ENCODE measurements at regions not wholly inside any gene's neighbourhood (a gene's known extent, or its start where the extent isn't known, plus 50 kb on each side); places are given as distances from the start of the nearest gene placed in this dataset.
A peak's percentile ranks its signal among the peaks of the same experiment; 100 is the strongest.

DNA sequence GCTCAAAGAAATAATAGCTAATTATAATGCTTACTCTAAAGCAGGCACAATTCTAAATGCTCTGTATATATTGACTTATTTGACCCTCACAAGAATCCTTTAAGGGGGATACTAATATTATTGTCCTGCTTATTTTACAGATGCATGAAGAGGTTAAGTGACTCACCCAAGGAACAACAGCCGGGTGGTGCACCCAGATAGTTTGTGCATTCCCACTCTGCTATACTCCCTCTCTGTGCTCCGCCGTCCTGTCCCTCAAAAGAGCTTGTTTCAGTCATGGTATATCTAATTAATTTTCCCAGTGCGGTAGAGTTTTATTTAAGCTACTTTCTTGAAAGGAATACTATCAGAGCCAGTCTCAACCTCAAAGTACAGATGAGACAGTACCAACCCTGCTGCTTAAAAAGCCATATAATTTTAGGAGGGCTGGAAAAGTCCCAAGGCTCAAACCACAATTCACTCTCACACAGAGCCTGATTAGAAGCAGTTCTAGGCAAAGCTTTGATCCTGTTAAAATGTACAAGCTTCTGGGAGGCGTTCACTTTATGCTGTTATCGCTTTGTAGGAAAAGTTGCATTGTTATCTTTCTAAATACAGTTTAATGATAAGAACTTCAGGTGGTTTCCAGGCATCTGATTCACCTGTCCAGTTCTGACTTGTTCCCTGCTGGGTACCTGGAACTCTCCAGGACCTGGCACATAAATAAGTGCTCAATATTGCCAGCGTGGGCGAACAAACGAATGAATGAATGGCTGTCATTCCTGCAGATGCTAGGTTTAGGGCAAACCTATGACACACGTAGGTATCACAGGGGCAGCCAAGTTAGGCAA, 261.5 kb upstream of the KLF14 start:
- peaks cover 70% of the 10 kb centered on the region for H3K4me1 Mint-ChIP-seq
- peaks cover 42% of the 10 kb centered on the region for H3K36me3 Mint-ChIP-seq
- peak overlapping the region; percentile 91 for H3K27ac Mint-ChIP-seq
- peak in 1 of 2 donors; percentile 46 for DNase-seq (ENCODE audit: low spot score in 2 of 2)
- no peaks in the 10 kb centered on the region for H3K9me3 Mint-ChIP-seq
- H3K4me3 Mint-ChIP-seq: peak overlapping the region; percentile 50
- ATAC-seq: peak; percentile 52

DNA sequence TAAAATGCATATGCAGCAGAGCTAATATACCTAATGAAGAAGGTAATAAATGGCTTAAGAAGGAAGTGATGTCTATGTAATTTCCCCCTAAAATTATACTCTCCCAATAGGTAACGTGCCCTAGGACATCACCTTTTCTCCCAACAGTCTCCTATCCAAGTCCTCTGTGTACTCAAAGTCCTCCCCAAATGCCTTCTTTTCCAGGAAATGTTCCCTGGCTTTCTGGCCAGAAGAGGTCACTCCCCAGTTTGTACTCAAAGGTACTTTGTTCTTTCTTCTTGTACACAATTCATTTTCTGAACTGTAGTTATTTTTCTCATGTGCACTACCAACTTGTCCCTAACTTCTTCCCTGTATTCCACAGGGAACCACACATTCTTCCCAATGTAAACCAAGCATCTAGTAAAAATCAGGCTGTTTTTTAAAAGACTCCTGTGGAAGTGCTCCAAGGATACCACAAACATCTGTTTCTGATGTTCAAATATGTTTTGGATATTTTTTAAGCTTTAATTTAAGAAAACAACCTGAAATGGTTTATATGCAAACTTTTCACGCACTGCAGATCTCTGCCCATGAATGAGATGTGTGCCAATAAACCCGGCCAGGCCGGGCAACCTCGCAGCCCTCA, 262.3 kb upstream of the KLF14 start:
- peaks cover 50% of the 10 kb centered on the region for H3K36me3 Mint-ChIP-seq
- peak overlapping the region; percentile 91 for H3K27ac Mint-ChIP-seq
- H3K4me1 Mint-ChIP-seq: peaks cover 65% of the 10 kb centered on the region
- ATAC-seq (no peak), DNase-seq (ENCODE audit: low spot score in 2 of 2) (no peak)
- H3K9me3 Mint-ChIP-seq: no peaks in the 10 kb centered on the region
- peak overlapping the region; percentile 61 for H3K4me3 Mint-ChIP-seq

DNA sequence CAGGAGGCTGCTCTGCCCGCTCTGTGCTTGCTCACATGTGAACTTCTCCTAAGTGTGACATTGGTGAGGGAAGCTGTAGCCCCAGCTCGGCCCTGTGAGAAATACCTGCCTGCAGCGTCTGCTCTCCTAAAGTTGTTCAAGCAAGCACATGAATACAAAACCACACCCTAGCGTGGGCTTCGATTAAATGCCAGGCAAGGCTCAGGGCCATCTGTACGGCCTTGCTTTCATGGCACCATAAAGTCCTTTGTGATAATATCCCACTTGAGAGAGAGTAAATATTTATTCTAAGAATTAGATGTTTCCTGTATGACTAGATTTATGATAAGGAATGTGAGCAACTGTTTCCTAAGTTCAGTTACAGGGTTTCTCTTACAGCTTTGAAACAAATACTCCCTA, 262.8 kb upstream of the KLF14 start:
- ATAC-seq (peak; percentile 87), DNase-seq (ENCODE audit: low spot score in 2 of 2) (peak in 1 of 2 donors; percentile 50)
- peak overlapping the region; percentile 91 for H3K27ac Mint-ChIP-seq
- peaks cover 60% of the 10 kb centered on the region for H3K4me1 Mint-ChIP-seq
- H3K9me3 Mint-ChIP-seq: no peaks in the 10 kb centered on the region
- peaks cover 56% of the 10 kb centered on the region for H3K36me3 Mint-ChIP-seq
- peak overlapping the region; percentile 61 for H3K4me3 Mint-ChIP-seq

DNA sequence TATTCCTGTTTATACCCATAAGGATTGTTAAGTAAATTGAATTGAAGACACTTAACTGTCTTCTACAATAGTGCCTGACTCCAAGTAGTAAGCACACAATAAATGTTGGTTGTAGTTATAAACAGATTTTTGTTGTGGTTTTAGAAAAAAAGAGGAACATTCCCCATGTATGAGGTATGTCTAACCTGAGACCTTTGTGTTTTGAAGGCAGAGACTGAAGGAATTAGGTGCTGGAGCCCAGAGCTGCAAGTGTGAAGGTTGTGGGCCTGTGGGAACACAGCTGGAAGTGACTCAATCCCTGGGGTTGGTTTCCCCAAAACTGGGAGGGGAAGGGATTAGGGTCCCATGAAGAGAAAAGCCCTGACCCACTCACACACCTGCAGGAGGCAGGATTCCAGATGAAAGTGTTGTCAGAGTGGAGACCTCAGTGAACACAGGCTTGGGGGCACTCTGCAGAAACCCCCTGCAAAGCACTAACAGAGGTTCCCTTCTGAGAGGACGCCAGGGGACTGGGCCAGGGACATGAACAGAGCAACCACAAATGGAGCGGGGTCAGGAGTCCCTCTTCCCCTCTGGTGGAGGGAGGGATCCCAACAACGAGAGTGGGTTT, 265.1 kb upstream of the KLF14 start:
- peak overlapping the region; percentile 91 for H3K27ac Mint-ChIP-seq
- DNase-seq (ENCODE audit: low spot score in 2 of 2): peak in 1 of 2 donors; percentile 47
- peaks cover 2% of the 10 kb centered on the region for H3K9me3 Mint-ChIP-seq
- H3K36me3 Mint-ChIP-seq: peaks cover 76% of the 10 kb centered on the region
- H3K4me1 Mint-ChIP-seq: peaks cover 53% of the 10 kb centered on the region
- ATAC-seq: no peak
- H3K4me3 Mint-ChIP-seq: peak overlapping the region; percentile 40

DNA sequence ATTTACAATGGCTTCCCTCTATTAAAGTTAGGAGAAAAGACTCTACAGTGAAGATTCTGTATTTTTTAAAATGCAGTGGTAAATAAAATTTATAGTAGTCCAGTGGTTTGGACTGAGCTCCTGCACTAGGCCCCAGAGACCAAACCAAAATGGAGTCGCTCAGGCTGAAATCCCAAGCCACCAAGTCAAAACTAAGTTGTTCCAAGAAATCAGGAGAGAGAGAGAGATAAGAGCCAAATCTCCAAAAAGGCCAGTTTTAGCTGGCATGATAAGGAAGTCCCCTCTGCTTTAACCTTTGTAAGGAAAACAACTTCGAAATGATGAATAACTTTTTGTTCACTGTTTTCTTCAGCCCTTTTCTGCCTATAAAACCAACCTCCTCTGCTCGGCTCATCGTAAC, 265.9 kb upstream of the KLF14 start:
- Mint-ChIP-seq H3K27ac (peak overlapping the region; percentile 91), H3K4me3 (no peak overlapping the region), H3K36me3 (peaks cover 85% of the 10 kb centered on the region), H3K9me3 (peaks cover 2% of the 10 kb centered on the region), H3K4me1 (peaks cover 53% of the 10 kb centered on the region)
- no peak for DNase-seq (ENCODE audit: low spot score in 2 of 2)
- ATAC-seq: no peak

DNA sequence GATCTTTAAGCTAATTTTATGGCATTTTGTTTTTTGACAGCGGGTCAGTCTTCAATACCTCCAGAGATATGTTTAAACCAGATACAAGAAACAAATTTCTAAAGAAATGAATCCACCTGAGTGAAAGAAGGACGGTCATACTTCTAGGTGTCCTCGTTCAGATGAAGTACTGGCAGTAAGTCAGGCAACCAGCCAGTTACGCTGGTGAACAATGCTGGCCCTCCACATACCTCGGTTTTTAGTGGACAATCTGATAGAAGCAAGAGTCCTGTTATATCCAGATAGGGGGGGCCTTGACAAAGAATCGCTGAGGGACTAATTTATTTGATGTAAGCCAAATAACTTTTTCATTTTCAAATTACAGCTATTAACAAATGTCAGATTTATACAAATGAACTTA, 266.4 kb upstream of the KLF14 start:
- Mint-ChIP-seq H3K4me3 (no peak overlapping the region), H3K9me3 (peaks cover 2% of the 10 kb centered on the region), H3K36me3 (peaks cover 89% of the 10 kb centered on the region), H3K4me1 (peaks cover 53% of the 10 kb centered on the region), H3K27ac (peak overlapping the region; percentile 91)
- no peak for DNase-seq (ENCODE audit: low spot score in 2 of 2)
- ATAC-seq: no peak

DNA sequence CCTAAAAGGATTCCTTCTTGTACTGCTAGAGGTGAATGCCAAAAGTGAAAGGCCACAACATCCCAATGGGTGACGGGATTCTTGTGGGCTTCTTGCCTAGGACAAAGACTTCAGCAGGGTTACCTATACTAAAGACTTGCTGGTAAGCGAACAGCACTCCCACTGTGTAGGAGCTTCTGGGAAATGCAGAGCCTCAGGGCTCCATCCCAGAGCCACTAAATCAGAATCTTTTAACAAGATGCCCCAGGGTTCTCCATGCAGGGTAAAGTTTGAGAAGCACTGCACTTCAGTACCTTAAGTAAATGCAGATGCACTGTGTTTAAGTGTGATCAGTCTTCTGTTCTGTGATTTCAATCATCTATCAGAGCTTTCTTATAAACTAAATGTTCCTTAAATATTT, 266.9 kb upstream of the KLF14 start:
- DNase-seq (ENCODE audit: low spot score in 2 of 2): peak in 1 of 2 donors; percentile 34
- no peak for ATAC-seq
- peaks cover 4% of the 10 kb centered on the region for H3K9me3 Mint-ChIP-seq
- peak overlapping the region; percentile 91 for H3K27ac Mint-ChIP-seq
- H3K4me3 Mint-ChIP-seq: no peak overlapping the region
- peaks cover 53% of the 10 kb centered on the region for H3K4me1 Mint-ChIP-seq
- peaks cover 94% of the 10 kb centered on the region for H3K36me3 Mint-ChIP-seq

DNA sequence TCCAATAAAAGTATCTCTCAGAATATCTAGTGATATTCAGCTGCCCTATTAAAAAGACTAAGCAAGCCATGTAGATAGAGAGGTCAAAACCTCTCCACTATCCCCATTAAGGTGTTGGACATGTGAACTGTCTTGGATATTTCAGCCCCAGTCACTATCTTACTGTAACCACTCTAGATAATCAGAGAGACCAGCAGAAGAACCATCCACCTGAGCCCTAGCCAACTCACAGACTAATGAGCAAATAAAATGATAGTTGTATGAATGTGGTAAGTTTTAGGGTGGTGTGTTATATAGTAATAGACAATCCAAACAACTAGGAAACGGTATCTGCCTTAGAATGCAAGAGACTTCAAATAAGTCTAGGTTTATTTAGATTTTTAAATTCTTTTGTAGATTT, 268.6 kb upstream of the KLF14 start:
- Mint-ChIP-seq H3K27ac (no peak overlapping the region), H3K36me3 (peaks cover 98% of the 10 kb centered on the region), H3K9me3 (peaks cover 4% of the 10 kb centered on the region), H3K4me1 (peaks cover 51% of the 10 kb centered on the region), H3K4me3 (no peak overlapping the region)
- no peak for DNase-seq (ENCODE audit: low spot score in 2 of 2)
- no peak for ATAC-seq

DNA sequence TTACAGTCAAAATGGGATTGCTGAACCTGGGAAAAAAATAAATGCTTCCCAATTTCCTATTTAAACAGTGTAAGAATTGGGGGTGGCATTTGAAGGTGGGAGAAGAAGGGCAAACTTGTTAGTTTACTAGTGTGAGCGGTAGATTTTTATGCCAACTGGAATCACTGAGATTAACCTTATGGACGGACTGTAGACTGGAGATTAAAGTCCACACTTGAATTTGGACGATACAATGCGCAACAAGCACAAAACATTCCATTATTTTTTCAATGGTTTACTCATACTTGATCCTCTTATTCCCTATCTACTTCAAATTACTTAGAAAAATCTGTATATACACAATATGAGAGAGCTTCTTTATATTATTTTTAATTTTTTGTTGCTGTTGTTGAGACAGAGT, 269.6 kb upstream of the KLF14 start:
- Mint-ChIP-seq H3K27ac (peak overlapping the region; percentile 84), H3K4me1 (peaks cover 53% of the 10 kb centered on the region), H3K36me3 (peaks cover 96% of the 10 kb centered on the region), H3K9me3 (peaks cover 4% of the 10 kb centered on the region), H3K4me3 (no peak overlapping the region)
- no peak for ATAC-seq
- no peak for DNase-seq (ENCODE audit: low spot score in 2 of 2)

DNA sequence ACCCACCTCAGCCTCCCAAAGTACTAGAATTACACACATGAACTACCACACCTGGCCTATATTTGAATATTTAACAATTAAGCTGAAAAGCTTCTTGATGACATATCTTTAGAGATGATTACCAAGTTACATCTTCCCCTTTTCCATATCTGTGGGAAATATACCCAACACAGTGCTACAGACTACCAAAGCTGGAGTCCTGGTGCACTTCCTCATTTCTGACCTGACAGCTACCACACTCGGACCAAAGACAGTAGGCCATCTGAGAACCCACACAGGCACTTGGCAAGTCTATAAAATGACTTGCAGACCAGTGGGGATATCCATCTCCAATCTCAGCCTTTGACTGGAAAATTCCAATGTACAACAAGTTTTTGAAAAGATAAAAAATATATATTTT, 270.4 kb upstream of the KLF14 start:
- Mint-ChIP-seq H3K9me3 (peaks cover 4% of the 10 kb centered on the region), H3K27ac (peak overlapping the region; percentile 84), H3K4me1 (peaks cover 53% of the 10 kb centered on the region), H3K4me3 (no peak overlapping the region), H3K36me3 (peaks cover 95% of the 10 kb centered on the region)
- no peak for DNase-seq (ENCODE audit: low spot score in 2 of 2)
- no peak for ATAC-seq

DNA sequence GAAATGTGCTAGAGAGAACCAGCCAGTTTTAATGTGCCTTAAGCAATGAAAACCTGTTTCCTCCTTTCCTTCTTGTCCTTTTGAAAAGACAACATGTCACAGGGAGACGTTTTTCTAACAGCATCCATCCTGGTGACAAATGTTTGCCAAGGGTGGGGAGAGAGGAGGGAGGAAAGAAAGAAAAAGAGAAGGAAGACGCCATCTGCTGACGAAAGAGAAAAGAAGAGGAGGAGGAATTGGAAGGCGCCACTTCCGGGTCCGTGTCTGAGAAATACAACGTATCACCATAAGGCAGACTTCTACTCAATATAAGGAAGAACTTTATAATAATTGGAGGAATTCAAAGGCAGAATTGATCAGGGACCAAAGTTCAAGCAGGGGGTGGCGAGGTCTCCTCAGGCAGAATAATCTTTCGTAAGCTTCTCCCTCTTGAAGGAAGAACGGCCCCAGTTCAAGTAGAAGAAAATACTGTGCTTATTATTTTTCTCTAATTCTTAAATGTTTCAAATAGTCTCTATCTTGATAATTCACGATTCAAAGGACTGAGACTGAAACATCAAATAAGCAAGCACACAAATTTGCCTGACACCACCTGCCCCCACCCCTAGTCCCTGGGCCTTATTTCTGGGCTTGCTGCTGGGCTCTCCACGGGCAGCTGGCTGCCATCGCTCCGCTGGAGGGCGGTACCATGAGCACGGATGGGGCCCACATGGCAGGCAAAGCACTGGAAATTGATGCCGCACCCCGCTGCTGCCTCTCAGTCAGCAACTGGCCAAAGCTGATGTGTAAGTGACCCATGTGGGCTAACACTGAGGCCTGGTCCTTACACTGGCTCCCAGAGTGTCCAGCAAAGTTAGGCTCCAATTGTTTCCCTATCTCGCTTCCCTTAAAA, 273.7 kb upstream of the KLF14 start:
- ATAC-seq (peak; percentile 31), DNase-seq (ENCODE audit: low spot score in 2 of 2) (peak in 1 of 2 donors; percentile 71)
- H3K4me1 Mint-ChIP-seq: peaks cover 84% of the 10 kb centered on the region
- peaks cover 4% of the 10 kb centered on the region for H3K9me3 Mint-ChIP-seq
- peak overlapping the region; percentile 65 for H3K4me3 Mint-ChIP-seq
- H3K27ac Mint-ChIP-seq: peak overlapping the region; percentile 95
- peaks cover 94% of the 10 kb centered on the region for H3K36me3 Mint-ChIP-seq

DNA sequence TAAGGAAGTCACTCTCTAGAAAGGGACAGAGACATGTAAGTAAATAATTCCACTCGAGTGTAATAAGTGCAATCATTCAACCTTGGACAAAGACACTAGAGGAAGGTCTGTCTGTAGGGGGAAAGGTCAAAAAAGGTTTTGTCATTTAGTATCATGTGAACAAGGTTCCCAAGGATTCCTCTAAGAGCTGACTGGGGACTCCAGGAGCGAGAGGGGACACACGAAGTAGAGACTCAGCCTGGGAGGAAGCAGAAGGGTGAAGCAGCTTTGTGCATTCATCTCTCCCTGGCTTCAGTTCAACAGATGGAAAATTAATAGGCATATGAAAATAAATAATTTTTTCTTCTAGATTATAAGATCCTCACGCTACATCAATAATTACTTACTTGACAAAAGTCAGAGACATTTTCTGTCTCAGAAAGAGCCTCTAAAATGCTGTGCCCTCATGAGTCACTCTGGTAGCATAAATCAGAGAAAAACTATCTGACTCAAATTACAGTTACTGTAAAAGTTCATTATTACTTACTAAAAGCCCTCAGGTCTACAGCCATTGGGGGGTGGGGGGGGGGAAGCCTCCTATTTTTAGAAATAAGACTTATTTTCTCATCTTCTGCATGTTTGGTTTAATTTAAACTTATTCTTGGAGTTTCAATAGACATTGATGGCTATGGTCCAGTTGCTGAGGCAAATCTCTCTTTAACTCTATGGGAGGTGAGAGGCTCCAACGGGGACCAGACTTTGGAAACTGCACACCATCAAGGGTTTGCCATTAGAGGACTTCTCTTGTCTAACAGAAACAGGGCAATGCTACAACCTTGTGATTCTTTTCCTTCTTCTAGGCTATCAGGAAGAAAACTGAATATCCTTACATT, 275.1 kb upstream of the KLF14 start:
- no peak for DNase-seq (ENCODE audit: low spot score in 2 of 2)
- Mint-ChIP-seq H3K4me1 (peaks cover 97% of the 10 kb centered on the region), H3K36me3 (peaks cover 94% of the 10 kb centered on the region), H3K27ac (peak overlapping the region; percentile 95), H3K9me3 (peaks cover 2% of the 10 kb centered on the region), H3K4me3 (peak overlapping the region; percentile 65)
- peak; percentile 63 for ATAC-seq

DNA sequence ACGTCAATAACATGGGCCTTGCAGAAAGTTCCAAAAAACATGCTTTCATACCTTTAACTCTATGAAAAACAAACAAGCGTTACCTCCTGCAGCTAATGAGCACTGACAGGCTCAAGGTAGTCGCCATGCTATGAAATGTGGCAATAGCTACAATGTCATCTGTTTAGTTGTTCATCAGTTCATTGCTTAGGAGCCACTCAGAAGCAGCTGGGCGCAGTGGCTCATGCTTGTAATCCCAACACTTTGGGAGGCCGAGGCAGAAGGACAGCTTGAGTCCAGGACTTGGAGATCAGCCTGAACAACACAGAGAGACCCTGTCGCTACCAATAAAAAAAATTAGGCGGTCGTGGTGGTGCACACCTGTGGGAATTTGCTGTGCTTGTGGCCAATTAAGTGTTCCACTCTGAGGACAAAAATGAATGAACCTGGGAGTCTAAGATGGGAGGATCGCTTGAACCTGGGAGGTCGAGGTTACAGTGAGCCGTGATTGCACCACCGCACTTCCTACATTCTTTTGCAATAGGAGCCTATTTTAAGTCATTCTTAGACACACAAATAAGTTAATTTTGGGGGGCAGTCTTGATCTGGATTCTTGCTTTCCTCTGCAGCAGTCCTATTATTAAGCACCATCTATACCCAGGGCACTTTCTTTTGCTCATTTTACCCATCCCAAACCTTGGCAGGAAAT, 276.2 kb upstream of the KLF14 start:
- peaks cover 93% of the 10 kb centered on the region for H3K4me1 Mint-ChIP-seq
- DNase-seq (ENCODE audit: low spot score in 2 of 2) (no peak), ATAC-seq (no peak)
- H3K4me3 Mint-ChIP-seq: peak overlapping the region; percentile 65
- peaks cover 2% of the 10 kb centered on the region for H3K9me3 Mint-ChIP-seq
- peak overlapping the region; percentile 95 for H3K27ac Mint-ChIP-seq
- peaks cover 91% of the 10 kb centered on the region for H3K36me3 Mint-ChIP-seq
